Neural cell (in vitro differentiated cells): ENCODE measurements at regions not wholly inside any gene's neighbourhood (a gene's known extent, or its start where the extent isn't known, plus 50 kb on each side); places are given as distances from the start of the nearest gene placed in this dataset.

Source experiments
- H2AFZ ChIP-seq: fragments of 200-600, 300-800 bp; sonication (generic), shearing (Covaris generic); 2 replicates; pipeline ENCODE4 v1.6.0; 2014; ENCODE audit warnings: low read depth, mild to moderate bottlenecking, antibody characterized with exemption, low read length, moderate library complexity
- H3F3A ChIP-seq: fragments of 200-600 bp; shearing (Covaris generic); 2 replicates; pipeline ENCODE4 v1.6.1; 2016; ENCODE audit warnings: mild to moderate bottlenecking, moderate library complexity, mixed read lengths, antibody characterized with exemption, low read length; ENCODE audit not compliant: insufficient read depth, poor library complexity, severe bottlenecking
- H3K27ac ChIP-seq: fragments of 200-600, 300-800 bp; sonication (generic), shearing (Covaris generic); 2 replicates; pipeline ENCODE4 v1.5.1; 2014; ENCODE audit warnings: mild to moderate bottlenecking, low read length, moderate library complexity
- H3K27me3 ChIP-seq: fragments of 300-800, 200-600 bp; sonication (generic), shearing (Covaris generic); 2 replicates; pipeline ENCODE4 v1.6.0; 2014; ENCODE audit warnings: mild to moderate bottlenecking, low read depth, low read length, moderate library complexity; ENCODE audit not compliant: insufficient read depth
- H3K36me3 ChIP-seq: fragments of 300-800, 200-600 bp; sonication (generic), shearing (Covaris generic); 2 replicates; pipeline ENCODE4 v1.5.1; 2014; ENCODE audit warnings: mild to moderate bottlenecking, antibody characterized with exemption, low read length, moderate library complexity; ENCODE audit not compliant: insufficient read depth
- H3K4me2 ChIP-seq: fragments of 300-800, 200-600 bp; sonication (generic), shearing (Covaris generic); 2 replicates; pipeline ENCODE4 v1.6.0; 2014; ENCODE audit warnings: mild to moderate bottlenecking, low read length
- H3K4me3 ChIP-seq: fragments of 300-800, 200-600 bp; sonication (generic), shearing (Covaris generic); 2 replicates; pipeline ENCODE4 v1.5.1; 2014; ENCODE audit warnings: mild to moderate bottlenecking, low read length, moderate library complexity
- H3K79me2 ChIP-seq: fragments of 200-600 bp; shearing (Covaris generic); replicated peaks from 2 replicates; pipeline ENCODE4 v1.6.0; 2014; ENCODE audit warnings: mild to moderate bottlenecking, low read length, moderate library complexity; ENCODE audit not compliant: insufficient read depth
- H3K9ac ChIP-seq: fragments of 300-800, 200-600 bp; sonication (generic), shearing (Covaris generic); 2 replicates; pipeline ENCODE4 v1.6.1; 2016; ENCODE audit warnings: mild to moderate bottlenecking, low read length, mixed read lengths
- H3K9me2 ChIP-seq: fragments of 200-600 bp; shearing (Covaris generic); 2 replicates; pipeline ENCODE4 v1.6.1; 2016; ENCODE audit warnings: mild to moderate bottlenecking, low read length, mixed read lengths; ENCODE audit not compliant: insufficient read depth
- H3K9me3 ChIP-seq: fragments of 200-600, 300-800 bp; sonication (generic), shearing (Covaris generic); 2 replicates; pipeline ENCODE4 v1.6.1; 2016; ENCODE audit warnings: mild to moderate bottlenecking, mixed run types, low read length, moderate library complexity, mixed read lengths
- H4K20me1 ChIP-seq: fragments of 200-600 bp; shearing (Covaris generic); 2 replicates; pipeline ENCODE4 v1.6.1; 2016; ENCODE audit warnings: mild to moderate bottlenecking, mixed run types; ENCODE audit not compliant: insufficient read depth
- CTCF ChIP-seq: fragments of 450-650 bp; IDR thresholded peaks from 2 replicates; pipeline ENCODE4 v1.5.1; 2014; ENCODE audit warnings: antibody characterized with exemption, mild to moderate bottlenecking, moderate library complexity; ENCODE audit not compliant: poor library complexity, severe bottlenecking
- EP300 ChIP-seq: fragments of 450-650 bp; conservative IDR thresholded peaks from 2 replicates; pipeline ENCODE4 v1.6.1; 2014; ENCODE audit warnings: antibody characterized with exemption, mild to moderate bottlenecking, moderate library complexity; ENCODE audit not compliant: poor library complexity, severe bottlenecking
- EZH2 ChIP-seq: fragments of 200-600, 300-800 bp; shearing (Covaris generic), sonication (generic); IDR thresholded peaks from 2 replicates; pipeline ENCODE4 v1.6.1; 2014; ENCODE audit warnings: antibody characterized with exemption, low read length, borderline replicate concordance, mild to moderate bottlenecking; ENCODE audit not compliant: insufficient read depth, poor library complexity, severe bottlenecking
- MXI1 ChIP-seq: fragments of 450-650 bp; conservative IDR thresholded peaks from 2 replicates; pipeline ENCODE4 v1.6.1; 2014; ENCODE audit warnings: antibody characterized with exemption, mild to moderate bottlenecking; ENCODE audit not compliant: poor library complexity, severe bottlenecking
- POLR2AphosphoS5 ChIP-seq: IDR thresholded peaks from 2 replicates; pipeline ENCODE4 v1.6.1; 2012
- RAD21 ChIP-seq: fragments of 450-650 bp; conservative IDR thresholded peaks from 2 replicates; pipeline ENCODE4 v1.6.1; 2014; ENCODE audit warnings: antibody characterized with exemption, mild to moderate bottlenecking, moderate library complexity
- REST ChIP-seq: IDR thresholded peaks from 2 replicates; pipeline ENCODE4 v1.6.1; 2012; ENCODE audit warnings: borderline replicate concordance
- SMC3 ChIP-seq: fragments of 450-650 bp; conservative IDR thresholded peaks from 2 replicates; pipeline ENCODE4 v1.6.1; 2014; ENCODE audit warnings: antibody characterized with exemption, mild to moderate bottlenecking, moderate library complexity; ENCODE audit not compliant: poor library complexity
- TAF1 ChIP-seq: IDR thresholded peaks from 2 replicates; pipeline ENCODE4 v1.6.1; 2012; ENCODE audit warnings: low read depth

DNA sequence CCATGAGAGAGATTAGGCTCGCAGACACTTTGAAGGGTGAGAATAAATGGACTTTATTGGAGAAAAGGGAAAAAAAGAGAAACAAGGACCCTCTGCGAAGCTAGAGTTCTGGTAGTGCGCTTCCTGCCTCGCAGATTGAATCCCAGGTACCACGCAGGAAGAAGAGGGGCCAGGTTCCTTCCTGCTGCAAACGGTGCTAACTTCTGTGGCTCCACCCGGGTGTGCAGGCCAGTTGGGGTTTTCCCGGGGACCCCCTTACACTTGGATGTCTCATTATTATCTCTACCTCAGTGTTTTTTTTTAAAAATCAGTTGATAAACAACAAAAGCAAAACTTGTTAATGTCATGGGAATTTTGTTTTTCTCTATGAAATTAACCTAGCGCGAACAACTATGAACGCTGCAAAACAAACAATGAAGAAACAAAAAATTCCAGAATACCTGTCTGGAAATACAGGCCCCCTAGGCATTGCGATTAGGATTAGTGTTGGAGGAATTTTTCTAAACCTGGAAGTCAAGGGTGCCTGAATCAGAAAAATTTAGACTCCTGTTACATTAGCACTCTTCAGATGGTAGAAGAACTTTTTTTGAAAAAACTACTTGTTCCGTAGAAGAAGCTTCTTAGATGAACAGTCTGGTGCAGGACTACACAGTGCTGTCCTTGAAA lies 414.5 kb downstream of the MAN2A1 start:
- Histone ChIP-seq H4K20me1 (no peaks in the 10 kb centered on the region), H3K4me2 (no peak overlapping the region), H3K9ac (no peak overlapping the region), H3F3A (no peaks in the 10 kb centered on the region), H3K27ac (no peak overlapping the region), H2AFZ (no peak overlapping the region), H3K27me3 (no peaks in the 10 kb centered on the region), H3K9me3 (no peaks in the 10 kb centered on the region), H3K4me3 (no peak overlapping the region), H3K9me2 (no peaks in the 10 kb centered on the region), H3K36me3 (no peaks in the 10 kb centered on the region), H3K79me2 (no peaks in the 10 kb centered on the region)
- TF ChIP-seq POLR2AphosphoS5 = no peak
- TF ChIP-seq SMC3 = no peak

DNA sequence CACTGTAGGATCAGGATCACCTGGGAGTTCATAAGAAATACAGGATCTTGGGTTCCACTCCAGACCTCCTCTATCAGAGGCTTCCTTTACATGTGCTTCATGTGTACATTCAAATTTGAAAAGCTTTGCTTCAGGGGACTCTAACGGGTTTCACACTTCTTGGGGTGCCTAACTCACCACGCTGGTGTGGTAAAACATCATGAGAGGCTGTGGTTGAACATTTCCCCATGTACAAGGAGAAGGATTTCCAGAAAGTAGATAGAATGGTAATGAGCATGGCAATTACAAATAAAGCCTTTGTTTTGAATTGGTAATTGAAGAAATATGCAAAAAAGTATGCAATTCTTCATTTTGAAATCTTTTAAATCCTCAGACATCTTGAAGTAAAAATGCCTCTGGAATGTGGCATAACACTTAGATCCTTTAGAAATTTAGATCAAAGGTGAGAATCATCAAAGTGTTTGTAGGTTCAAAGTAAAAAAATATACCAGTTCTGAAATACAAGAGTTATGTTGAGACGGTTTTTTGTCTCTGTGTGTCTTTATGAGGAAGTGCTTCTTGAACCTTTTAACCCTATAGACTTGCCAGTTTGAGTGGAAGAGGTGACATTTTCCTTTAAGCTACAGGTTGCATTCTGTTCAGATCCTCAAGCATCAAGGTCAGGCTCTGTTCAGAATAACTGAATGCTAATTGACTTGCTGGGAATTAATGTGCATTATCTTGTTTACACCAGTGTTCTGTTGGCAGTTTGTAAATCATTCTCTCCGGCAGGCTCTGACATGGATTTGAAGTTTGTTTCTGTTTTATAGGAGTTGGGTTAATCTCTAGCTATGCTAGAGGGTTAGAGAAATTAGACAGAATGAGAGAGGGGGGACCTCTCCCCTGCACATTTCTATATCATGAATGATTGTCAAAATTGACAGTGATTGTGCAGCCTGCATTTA lies 415.3 kb downstream of the MAN2A1 start:
- H3K9me3 ChIP-seq = no peaks in the 10 kb centered on the region
- TF ChIP-seq CTCF (no peak), EP300 (no peak), TAF1 (no peak), MXI1 (no peak), RAD21 (no peak), REST (no peak), SMC3 (no peak), EZH2 (no peak), POLR2AphosphoS5 (no peak)
- no peak overlapping the region for H3K27ac ChIP-seq
- no peaks in the 10 kb centered on the region for H4K20me1 ChIP-seq
- no peaks in the 10 kb centered on the region for H3K9me2 ChIP-seq
- H3K4me2 ChIP-seq = peak overlapping the region; percentile 37
- H3K9ac ChIP-seq = no peak overlapping the region
- no peaks in the 10 kb centered on the region for H3F3A ChIP-seq
- H3K4me3 ChIP-seq = no peak overlapping the region
- no peaks in the 10 kb centered on the region for H3K36me3 ChIP-seq
- no peaks in the 10 kb centered on the region for H3K79me2 ChIP-seq
- no peaks in the 10 kb centered on the region for H3K27me3 ChIP-seq
- H2AFZ ChIP-seq = no peak overlapping the region
